ENCODE measurements at regions not wholly inside any gene's neighbourhood (a gene's known extent, or its start where the extent isn't known, plus 50 kb on each side); places are given as distances from the start of the nearest gene placed in this dataset.

GRCh38 chr2:120436885-120437603 lies 91.1 kb downstream of the INHBB start:
- Histone ChIP-seq H3K36me3 (replicated peaks in 1 of 2) (no peaks in the 10 kb centered on the region), H3K9me3 (replicated peaks in 1 of 3) (no peaks in the 10 kb centered on the region), H3K27ac (peak overlapping the region in 2 of 5 donors; percentile 54 to 66), H3K4me1 (replicated peaks in 1 of 2) (no peaks in the 10 kb centered on the region), H3K4me3 (no peak overlapping the region), H3K27me3 (no peaks in the 10 kb centered on the region)
- TF ChIP-seq CTCF (IDR thresholded peaks at IDR 0.05) (peak in 5 of 6 experiments; percentile 19 to 58 (median 46)), POLR2A (IDR thresholded peaks at IDR 0.05) (no peak)
- WGBS, 4 donors: 73 to 80% (median 76%) methylated on average over 6 to 7 of the region's 7 CpGs
- DNase-seq: peak in 5 of 7 donors; percentile 41 to 65 (median 53)
- intact Hi-C loops (cut with DNase I): loop anchor here in 1 of 2 donors (5.0 kb wide), 1 partner anchor 245 kb away; no protein-coding TSS in a partner anchor

GRCh38 chr2:120437604-120438000 lies 91.7 kb downstream of the INHBB start:
- peak in 1 of 7 donors; percentile 10 for DNase-seq
- Histone ChIP-seq H3K4me3 (no peak overlapping the region), H3K4me1 (replicated peaks in 1 of 2) (peaks cover 0 to 2% of the 10 kb centered on the region in 2 donors), H3K9me3 (replicated peaks in 1 of 3) (no peaks in the 10 kb centered on the region), H3K27ac (no peak overlapping the region), H3K27me3 (no peaks in the 10 kb centered on the region), H3K36me3 (replicated peaks in 1 of 2) (no peaks in the 10 kb centered on the region)
- 82 to 92% (median 83%) methylated on average over 6 to 10 of the region's 10 CpGs for WGBS, 4 donors
- intact Hi-C loops (cut with DNase I): loop anchor here in 1 of 2 donors (5.0 kb wide), 1 partner anchor 245 kb away; no protein-coding TSS in a partner anchor
- TF ChIP-seq CTCF (IDR thresholded peaks at IDR 0.05): no peak
- TF ChIP-seq POLR2A (IDR thresholded peaks at IDR 0.05): no peak

GRCh38 chr2:120438301-120439066 lies 92.5 kb downstream of the INHBB start:
- Histone ChIP-seq H3K9me3 (replicated peaks in 1 of 3) (no peaks in the 10 kb centered on the region), H3K36me3 (replicated peaks in 1 of 2) (no peaks in the 10 kb centered on the region), H3K4me3 (no peak overlapping the region), H3K27ac (no peak overlapping the region), H3K4me1 (replicated peaks in 1 of 2) (peaks cover 0 to 4% of the 10 kb centered on the region in 2 donors), H3K27me3 (no peaks in the 10 kb centered on the region)
- 90 to 91% (median 91%) methylated on average over 11 to 13 of the region's 13 CpGs for WGBS, 4 donors
- peak in 2 of 7 donors; percentile 10 to 36 for DNase-seq
- intact Hi-C loops (cut with DNase I): loop anchor here in 1 of 2 donors (5.0 kb wide), 1 partner anchor 244 kb away; no protein-coding TSS in a partner anchor
- TF ChIP-seq CTCF (IDR thresholded peaks at IDR 0.05) (no peak), POLR2A (IDR thresholded peaks at IDR 0.05) (no peak)

GRCh38 chr2:120439067-120439368 lies 93.1 kb downstream of the INHBB start:
- no peak for TF ChIP-seq CTCF (IDR thresholded peaks at IDR 0.05)
- no peak for TF ChIP-seq POLR2A (IDR thresholded peaks at IDR 0.05)
- intact Hi-C loops (cut with DNase I): loop anchor here in 1 of 2 donors (5.0 kb wide), 1 partner anchor 243 kb away; no protein-coding TSS in a partner anchor

More at GRCh38 chr2:120439067-120439368, 93.1 kb downstream of the INHBB start:
- no peak for DNase-seq
- H3K27me3 ChIP-seq: no peaks in the 10 kb centered on the region
- no peak overlapping the region for H3K4me3 ChIP-seq
- no peak overlapping the region for H3K27ac ChIP-seq
- no peaks in the 10 kb centered on the region for H3K36me3 ChIP-seq (replicated peaks in 1 of 2)
- H3K4me1 ChIP-seq (replicated peaks in 1 of 2): peaks cover 0 to 4% of the 10 kb centered on the region in 2 donors
- no peaks in the 10 kb centered on the region for H3K9me3 ChIP-seq (replicated peaks in 1 of 3)
